ENCODE measurements at regions not wholly inside any gene's neighbourhood (a gene's known extent, or its start where the extent isn't known, plus 50 kb on each side); places are given as distances from the start of the nearest gene placed in this dataset.

DNA sequence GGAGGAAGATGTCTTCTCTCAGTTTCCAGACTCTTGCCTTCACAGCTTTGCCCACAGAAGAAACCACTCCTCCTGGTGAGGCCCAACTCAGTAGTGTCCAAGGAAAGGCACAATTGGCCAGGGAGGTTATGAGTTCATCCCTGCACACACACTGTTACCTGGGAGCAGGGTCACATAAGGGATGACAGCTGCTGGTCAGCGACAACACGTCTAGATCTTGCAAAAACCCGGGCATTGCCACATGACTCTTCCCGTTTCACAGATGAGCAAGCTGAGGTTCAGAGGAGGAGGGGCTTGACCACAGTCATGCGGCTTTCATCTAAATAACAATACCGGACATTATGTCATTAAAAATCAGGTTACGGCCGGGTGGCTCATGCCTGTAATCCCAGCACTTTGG lies 186.0 kb downstream of the COPRS start:
- ATAC-seq (no peak), DNase-seq (no peak)
- Histone ChIP-seq H3K27ac (no peak overlapping the region), H3K4me3 (no peak overlapping the region), H3K9me3 (no peaks in the 10 kb centered on the region), H3K36me3 (no peaks in the 10 kb centered on the region), H3K27me3 (peaks cover 0 to 7% of the 10 kb centered on the region in 2 donors), H3K4me1 (no peaks in the 10 kb centered on the region)
- TF ChIP-seq, protein P1, sequence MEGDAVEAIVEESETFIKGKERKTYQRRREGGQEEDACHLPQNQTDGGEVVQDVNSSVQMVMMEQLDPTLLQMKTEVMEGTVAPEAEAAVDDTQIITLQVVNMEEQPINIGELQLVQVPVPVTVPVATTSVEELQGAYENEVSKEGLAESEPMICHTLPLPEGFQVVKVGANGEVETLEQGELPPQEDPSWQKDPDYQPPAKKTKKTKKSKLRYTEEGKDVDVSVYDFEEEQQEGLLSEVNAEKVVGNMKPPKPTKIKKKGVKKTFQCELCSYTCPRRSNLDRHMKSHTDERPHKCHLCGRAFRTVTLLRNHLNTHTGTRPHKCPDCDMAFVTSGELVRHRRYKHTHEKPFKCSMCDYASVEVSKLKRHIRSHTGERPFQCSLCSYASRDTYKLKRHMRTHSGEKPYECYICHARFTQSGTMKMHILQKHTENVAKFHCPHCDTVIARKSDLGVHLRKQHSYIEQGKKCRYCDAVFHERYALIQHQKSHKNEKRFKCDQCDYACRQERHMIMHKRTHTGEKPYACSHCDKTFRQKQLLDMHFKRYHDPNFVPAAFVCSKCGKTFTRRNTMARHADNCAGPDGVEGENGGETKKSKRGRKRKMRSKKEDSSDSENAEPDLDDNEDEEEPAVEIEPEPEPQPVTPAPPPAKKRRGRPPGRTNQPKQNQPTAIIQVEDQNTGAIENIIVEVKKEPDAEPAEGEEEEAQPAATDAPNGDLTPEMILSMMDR (IDR thresholded peaks at IDR 0.05) = no peak
- intact Hi-C loops (cut with DNase I) = no loop called here

DNA sequence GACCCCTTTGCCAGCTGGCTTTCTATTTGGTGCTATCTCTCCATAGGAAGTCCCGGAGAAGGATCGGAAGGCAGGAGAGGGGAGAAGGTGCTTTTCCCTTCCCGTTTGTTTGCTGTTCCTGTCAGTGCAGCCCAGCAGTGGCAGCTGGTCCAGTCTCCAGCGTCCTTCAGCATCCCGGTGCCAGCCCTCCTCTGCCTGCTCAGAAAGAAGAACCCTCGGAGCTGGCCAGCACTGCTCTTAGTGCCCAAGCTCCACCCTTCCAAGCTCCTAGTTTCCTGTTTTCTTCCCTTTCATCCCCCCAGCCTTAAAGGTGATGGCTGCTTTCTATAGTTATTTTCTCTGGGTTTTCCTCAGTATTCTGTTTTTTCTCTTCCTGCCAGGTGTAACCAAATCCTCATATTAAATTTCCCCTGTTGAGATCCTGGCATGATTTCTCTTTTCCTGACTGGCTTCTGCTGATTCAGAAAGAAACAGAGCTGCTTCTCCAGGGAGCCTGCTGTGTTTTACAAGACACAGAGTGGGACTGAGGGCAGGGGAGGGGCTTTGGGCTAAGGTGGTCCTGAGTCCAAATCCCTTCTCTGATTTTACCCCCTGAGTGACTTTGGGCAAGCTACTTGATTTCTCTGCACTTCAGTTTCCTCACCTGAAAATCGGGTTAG lies 186.8 kb downstream of the COPRS start:
- Histone ChIP-seq H3K27me3 (peaks cover 0 to 7% of the 10 kb centered on the region in 2 donors), H3K9me3 (no peaks in the 10 kb centered on the region), H3K27ac (no peak overlapping the region), H3K36me3 (no peaks in the 10 kb centered on the region), H3K4me1 (no peaks in the 10 kb centered on the region), H3K4me3 (no peak overlapping the region)
- DNase-seq (no peak), ATAC-seq (no peak)
- intact Hi-C loops (cut with DNase I) = no loop called here
- TF ChIP-seq, protein P1 (IDR thresholded peaks at IDR 0.05) = no peak

DNA sequence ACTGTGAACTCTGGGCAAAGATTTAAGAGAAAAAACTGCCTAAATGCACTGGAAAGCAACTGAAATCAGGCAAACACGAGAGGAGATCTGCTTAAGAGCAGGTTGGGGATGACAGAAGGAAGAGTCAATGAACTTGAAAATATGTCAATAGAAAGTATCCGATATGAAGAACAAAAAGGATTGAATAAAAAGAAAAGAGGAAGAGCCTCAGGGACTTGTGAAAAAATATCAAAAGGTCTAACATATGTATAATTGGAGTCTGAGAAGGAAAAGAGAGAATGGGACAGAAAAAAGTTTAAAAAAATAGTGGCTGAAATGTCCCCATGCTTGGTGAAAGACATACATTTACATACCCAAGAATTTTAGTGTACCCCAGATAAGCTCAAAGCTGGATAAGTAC lies 195.5 kb downstream of the COPRS start:
- no peaks in the 10 kb centered on the region for H3K4me1 ChIP-seq
- no peak overlapping the region for H3K27ac ChIP-seq
- H3K27me3 ChIP-seq = no peaks in the 10 kb centered on the region
- TF ChIP-seq, protein P1 (IDR thresholded peaks at IDR 0.05) = no peak
- ATAC-seq (no peak), DNase-seq (no peak)
- H3K36me3 ChIP-seq = no peaks in the 10 kb centered on the region
- intact Hi-C loops (cut with DNase I) = no loop called here
- H3K9me3 ChIP-seq = peaks cover 3 to 35% of the 10 kb centered on the region in 2 donors
- H3K4me3 ChIP-seq = no peak overlapping the region

DNA sequence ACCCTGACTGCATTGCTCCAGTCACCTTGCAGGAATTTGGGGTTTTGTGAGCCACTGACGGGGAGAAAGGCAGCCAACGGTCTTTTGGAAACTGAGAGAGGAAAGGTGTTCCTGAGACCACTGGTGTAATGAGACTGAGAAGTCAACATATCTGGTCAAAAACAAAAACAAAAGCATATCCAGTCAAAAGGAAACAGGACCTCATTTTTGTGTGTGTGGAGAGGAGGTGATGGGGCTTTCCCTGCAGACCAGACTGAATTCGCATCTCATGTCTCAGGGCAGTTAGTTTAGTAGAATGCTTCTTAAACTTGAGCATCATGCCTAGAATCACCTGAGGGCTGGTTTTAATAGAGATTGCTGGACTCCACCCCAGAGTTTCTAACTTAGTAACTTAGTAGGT lies 198.4 kb downstream of the COPRS start:
- peaks cover 3 to 32% of the 10 kb centered on the region in 2 donors for H3K9me3 ChIP-seq
- no peak overlapping the region for H3K4me3 ChIP-seq
- ATAC-seq = no peak
- no peaks in the 10 kb centered on the region for H3K27me3 ChIP-seq
- DNase-seq = no peak
- no peak overlapping the region for H3K27ac ChIP-seq
- TF ChIP-seq, protein P1 (IDR thresholded peaks at IDR 0.05) = no peak
- no peaks in the 10 kb centered on the region for H3K36me3 ChIP-seq
- intact Hi-C loops (cut with DNase I) = no loop called here
- H3K4me1 ChIP-seq = no peaks in the 10 kb centered on the region

DNA sequence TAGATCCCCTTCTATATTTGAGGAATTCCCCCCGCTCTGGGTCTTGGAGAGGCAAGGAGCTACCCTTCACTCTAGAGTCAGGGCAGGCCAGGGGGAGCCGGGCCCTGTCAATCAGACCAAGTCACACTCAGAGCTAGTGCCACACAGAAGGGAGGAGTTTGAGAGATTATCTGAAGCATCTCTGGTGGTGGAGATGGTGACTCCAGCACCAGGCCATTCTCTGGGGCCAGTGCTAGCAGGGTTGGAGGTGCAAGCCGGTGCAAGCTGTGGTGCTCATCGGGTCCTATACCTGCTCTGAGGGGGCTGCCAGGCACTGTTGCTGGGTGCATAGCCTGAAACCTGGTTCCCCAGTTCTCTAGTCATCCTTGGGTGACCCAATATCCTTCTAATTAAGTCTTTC lies 201.2 kb downstream of the COPRS start:
- H3K4me1 ChIP-seq = no peaks in the 10 kb centered on the region
- H3K36me3 ChIP-seq = no peaks in the 10 kb centered on the region
- H3K27ac ChIP-seq = no peak overlapping the region
- peaks cover 0 to 9% of the 10 kb centered on the region in 2 donors for H3K9me3 ChIP-seq
- DNase-seq (no peak), ATAC-seq (no peak)
- TF ChIP-seq, protein P1 (IDR thresholded peaks at IDR 0.05) = no peak
- intact Hi-C loops (cut with DNase I) = no loop called here
- no peak overlapping the region for H3K4me3 ChIP-seq
- H3K27me3 ChIP-seq = no peaks in the 10 kb centered on the region

Measured in left lung (tissue), 4 donors.